ENCODE measurements at regions not wholly inside any gene's neighbourhood (a gene's known extent, or its start where the extent isn't known, plus 50 kb on each side); places are given as distances from the start of the nearest gene placed in this dataset.

GRCh38 chr18:67815280-67815679, 298.8 kb upstream of the DSEL start:
- 82 to 100% methylated on average over 1 of the region's 1 CpG for whole genome bisulfite sequencing, 2 donors (ENCODE audit: low coverage in 1 of 2)
- Histone ChIP-seq H3K9me3 (no peaks in the 10 kb centered on the region), H3K4me3 (no peak overlapping the region), H3K4me1 (no peaks in the 10 kb centered on the region), H3K27ac (no peak overlapping the region), H3K36me3 (no peaks in the 10 kb centered on the region), H3K27me3 (no peaks in the 10 kb centered on the region)
- TF ChIP-seq POLR2AphosphoS5 (IDR thresholded peaks at IDR 0.05): no peak
- no peak for TF ChIP-seq CTCF (IDR thresholded peaks at IDR 0.05)
- TF ChIP-seq EP300 (IDR thresholded peaks at IDR 0.05; ENCODE audit: low read depth): no peak
- in situ Hi-C loops (cut with MboI; ENCODE audit: low pct_ligation_motif_present in 1 of 4, low pct_unique_long_range_greater_than_20kb in 1 of 4, low sequenced_read_pairs in 3 of 4): no loop called here
- intact Hi-C loops (cut with DNase I; ENCODE audit: low total_unique reads): no loop called here
- no peak for DNase-seq

GRCh38 chr18:67813380-67814028, 297.0 kb upstream of the DSEL start:
- in situ Hi-C loops (cut with MboI; ENCODE audit: low pct_ligation_motif_present in 1 of 4, low pct_unique_long_range_greater_than_20kb in 1 of 4, low sequenced_read_pairs in 3 of 4) (no loop called here), intact Hi-C loops (cut with DNase I; ENCODE audit: low total_unique reads) (no loop called here)
- Histone ChIP-seq H3K36me3 (no peaks in the 10 kb centered on the region), H3K4me1 (no peaks in the 10 kb centered on the region), H3K4me3 (no peak overlapping the region), H3K27me3 (no peaks in the 10 kb centered on the region), H3K9me3 (no peaks in the 10 kb centered on the region), H3K27ac (no peak overlapping the region)
- DNase-seq: no peak
- TF ChIP-seq EP300 (IDR thresholded peaks at IDR 0.05; ENCODE audit: low read depth): no peak
- TF ChIP-seq POLR2AphosphoS5 (IDR thresholded peaks at IDR 0.05): no peak
- no peak for TF ChIP-seq POLR2A (IDR thresholded peaks at IDR 0.05)
- no peak for TF ChIP-seq CTCF (IDR thresholded peaks at IDR 0.05)
- WGBS, 2 donors (ENCODE audit: low coverage in 1 of 2): 74 to 79% methylated on average over 4 of the region's 4 CpGs

- in situ Hi-C loops (cut with MboI; ENCODE audit: low pct_ligation_motif_present in 1 of 4, low pct_unique_long_range_greater_than_20kb in 1 of 4, low sequenced_read_pairs in 3 of 4) (no loop called here), intact Hi-C loops (cut with DNase I; ENCODE audit: low total_unique reads) (no loop called here)
- no peak overlapping the region for H3K4me3 ChIP-seq
- H3K4me1 ChIP-seq: no peaks in the 10 kb centered on the region
- no peak for TF ChIP-seq CTCF (IDR thresholded peaks at IDR 0.05)
- TF ChIP-seq POLR2A (IDR thresholded peaks at IDR 0.05): no peak
- no peak for TF ChIP-seq POLR2AphosphoS5 (IDR thresholded peaks at IDR 0.05)
- TF ChIP-seq EP300 (IDR thresholded peaks at IDR 0.05; ENCODE audit: low read depth): no peak
- 87% methylated on average over 6 of the region's 6 CpGs; no CpG with 5 or more reads in 1 of the 2 donors for WGBS, 2 donors (ENCODE audit: low coverage in 1 of 2)
- DNase-seq: no peak
- H3K9me3 ChIP-seq: no peaks in the 10 kb centered on the region
- H3K36me3 ChIP-seq: no peaks in the 10 kb centered on the region
- no peak overlapping the region for H3K27ac ChIP-seq
- H3K27me3 ChIP-seq: no peaks in the 10 kb centered on the region
Measured at GRCh38 chr18:67805261-67805660, 288.7 kb upstream of the DSEL start.

- H3K4me3 ChIP-seq: no peak overlapping the region
- no peaks in the 10 kb centered on the region for H3K4me1 ChIP-seq
- DNase-seq: no peak
- H3K27me3 ChIP-seq: no peaks in the 10 kb centered on the region
- no peak overlapping the region for H3K27ac ChIP-seq
- H3K9me3 ChIP-seq: no peaks in the 10 kb centered on the region
- 57 to 66% methylated on average over 2 of the region's 2 CpGs for WGBS, 2 donors (ENCODE audit: low coverage in 1 of 2)
- in situ Hi-C loops (cut with MboI; ENCODE audit: low pct_ligation_motif_present in 1 of 4, low pct_unique_long_range_greater_than_20kb in 1 of 4, low sequenced_read_pairs in 3 of 4): no loop called here
- intact Hi-C loops (cut with DNase I; ENCODE audit: low total_unique reads): no loop called here
- H3K36me3 ChIP-seq: no peaks in the 10 kb centered on the region
- TF ChIP-seq EP300 (IDR thresholded peaks at IDR 0.05; ENCODE audit: low read depth) (no peak), POLR2AphosphoS5 (IDR thresholded peaks at IDR 0.05) (no peak), CTCF (IDR thresholded peaks at IDR 0.05) (no peak), POLR2A (IDR thresholded peaks at IDR 0.05) (no peak)
Measured at GRCh38 chr18:67794521-67794920, 278.0 kb upstream of the DSEL start.
